GM19324 (cell line): ENCODE measurements at regions not wholly inside any gene's neighbourhood (a gene's known extent, or its start where the extent isn't known, plus 50 kb on each side); places are given as distances from the start of the nearest gene placed in this dataset.
A peak's percentile ranks its signal among the peaks of the same experiment; 100 is the strongest.

Experiments used
- ATAC-seq: cut with Tn5 transposase; IDR thresholded peaks from one replicate; pipeline ENCODE4 v1.9.1; 2021; ENCODE audit warnings: mild to moderate bottlenecking, moderate library complexity; ENCODE audit not compliant: unreplicated experiment, low FRiP score

DNA sequence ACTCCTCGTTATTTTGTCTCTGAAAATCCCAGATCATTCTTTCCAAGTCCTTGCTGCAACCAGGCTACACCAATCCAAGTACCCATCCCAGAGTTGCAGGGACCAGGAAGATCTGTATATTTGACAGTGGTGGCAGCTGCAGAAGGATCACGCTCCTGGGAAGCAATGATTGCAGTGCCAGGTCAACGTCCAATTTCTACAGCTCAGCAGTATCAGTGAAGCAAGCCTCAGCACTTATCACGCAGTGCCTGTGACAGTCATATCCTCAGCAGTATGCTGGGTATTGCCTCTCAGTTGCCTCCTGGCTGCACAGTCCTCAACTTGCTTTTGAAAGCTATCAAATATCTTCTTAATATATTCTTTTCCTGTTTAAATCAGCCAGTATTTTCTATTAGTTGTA, 66.7 kb downstream of the BARHL2 start:
- no peak for ATAC-seq

DNA sequence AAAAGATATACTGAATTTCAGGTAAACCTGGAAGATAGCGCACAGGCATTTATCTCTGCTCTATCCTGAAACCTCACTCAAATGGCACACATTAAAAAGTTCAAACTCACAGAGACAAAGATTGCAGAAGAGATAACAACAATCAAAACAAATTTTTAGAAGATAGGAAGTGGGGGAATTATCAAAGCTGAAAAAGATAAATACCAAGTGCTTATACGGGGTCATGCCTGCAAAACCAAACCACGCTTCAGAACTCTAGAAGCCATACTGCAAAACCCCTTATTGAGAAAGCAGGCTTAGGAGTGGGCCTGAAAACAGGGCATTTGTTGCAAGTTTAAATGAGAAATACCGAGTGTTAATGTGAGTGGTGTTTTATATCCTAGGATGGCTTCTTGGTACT, 76.8 kb downstream of the BARHL2 start:
- no peak for ATAC-seq

DNA sequence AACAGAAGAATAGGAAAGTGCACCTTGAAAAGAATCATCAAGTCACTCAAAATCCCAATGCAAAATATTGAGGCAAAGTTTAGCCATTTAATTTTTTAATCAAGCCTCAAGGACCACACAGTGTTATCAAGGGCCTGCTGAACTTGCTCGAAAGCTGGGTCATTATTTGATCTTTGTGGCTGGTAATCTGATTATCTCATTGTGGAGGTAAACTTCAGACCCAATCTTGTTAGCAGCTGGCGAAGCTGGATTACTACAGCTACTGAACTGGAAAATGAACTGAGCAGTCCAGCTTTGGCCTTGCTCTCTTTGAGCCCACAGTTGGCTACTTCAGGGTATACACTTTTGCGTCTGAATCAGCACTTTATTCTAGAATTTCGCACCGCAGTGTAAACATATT, 94.4 kb downstream of the BARHL2 start:
- ATAC-seq: no peak

DNA sequence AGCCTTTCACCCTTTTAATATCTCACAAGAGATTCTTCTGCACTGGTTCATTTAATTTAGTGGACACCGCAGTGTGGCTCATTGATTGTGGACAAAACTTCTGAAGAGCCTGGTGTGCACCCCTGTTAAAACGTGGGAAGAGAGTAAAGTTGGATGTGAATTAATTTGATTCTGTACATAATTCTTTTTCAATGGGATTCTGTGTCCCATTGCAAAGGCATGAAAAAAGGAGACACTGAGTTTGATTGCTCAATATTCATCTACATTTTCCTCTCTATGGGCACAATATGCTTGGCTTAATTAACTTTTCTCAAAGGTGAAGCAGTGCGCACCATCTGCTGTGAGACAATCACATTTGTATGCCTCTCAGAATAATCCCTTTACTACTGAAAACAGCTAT, 95.1 kb downstream of the BARHL2 start:
- ATAC-seq: no peak

DNA sequence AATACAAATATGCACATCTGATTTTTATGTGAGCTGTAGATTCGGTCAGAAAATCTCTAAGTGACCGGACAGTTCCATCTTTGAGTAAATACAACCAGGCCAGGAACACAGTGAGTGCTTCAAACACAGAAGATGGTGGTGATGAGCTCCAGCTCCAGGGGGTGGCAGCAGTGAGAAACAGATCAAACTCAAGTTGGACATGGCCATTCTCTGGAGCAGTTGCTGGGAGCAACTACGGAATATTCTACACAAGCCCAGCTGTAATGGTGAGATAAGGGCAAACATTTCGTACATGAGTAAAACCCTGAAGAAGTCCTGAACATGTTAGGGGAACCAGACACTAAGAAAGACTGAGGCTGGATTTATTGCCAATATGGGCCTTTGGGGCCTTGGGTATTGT, 100.7 kb downstream of the BARHL2 start:
- ATAC-seq: no peak

DNA sequence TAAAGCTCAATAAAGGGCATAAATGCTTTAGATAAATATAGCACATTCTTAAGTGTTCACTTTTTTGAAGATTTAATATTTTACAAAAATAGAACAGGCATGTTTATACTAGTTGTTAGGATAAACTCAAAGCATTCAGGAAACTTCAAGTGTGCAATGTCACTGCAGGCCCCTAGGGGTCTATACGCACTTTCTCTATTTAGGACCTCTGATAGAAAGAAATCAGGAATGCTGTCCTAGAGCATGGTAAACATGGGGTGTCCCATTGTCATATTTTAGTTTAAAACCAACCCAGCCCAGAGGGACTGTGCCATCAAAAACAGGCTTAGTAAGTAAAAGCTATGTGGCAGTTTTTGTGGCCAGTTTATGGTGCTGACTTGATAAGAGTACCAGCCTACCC, 102.2 kb downstream of the BARHL2 start:
- no peak for ATAC-seq

DNA sequence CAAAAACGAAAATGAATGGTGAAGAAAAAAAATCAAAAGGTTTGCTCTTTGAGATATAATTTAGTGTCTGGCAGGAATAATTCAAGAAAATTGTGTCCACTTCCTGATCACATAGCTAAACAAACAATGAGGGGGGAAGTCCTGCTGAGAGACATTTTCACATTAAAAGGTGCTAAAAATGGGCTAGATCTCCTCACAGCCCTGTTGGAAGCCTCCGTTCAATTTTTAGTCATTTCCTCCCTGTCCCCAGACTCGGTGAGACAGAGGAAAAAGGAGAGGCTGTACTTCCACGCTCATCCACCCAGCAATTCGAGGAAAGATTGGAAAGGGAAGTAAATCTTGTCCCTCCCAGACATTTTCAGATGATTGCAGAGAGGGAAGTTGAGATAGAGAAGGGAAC, 103.7 kb downstream of the BARHL2 start:
- ATAC-seq: no peak

DNA sequence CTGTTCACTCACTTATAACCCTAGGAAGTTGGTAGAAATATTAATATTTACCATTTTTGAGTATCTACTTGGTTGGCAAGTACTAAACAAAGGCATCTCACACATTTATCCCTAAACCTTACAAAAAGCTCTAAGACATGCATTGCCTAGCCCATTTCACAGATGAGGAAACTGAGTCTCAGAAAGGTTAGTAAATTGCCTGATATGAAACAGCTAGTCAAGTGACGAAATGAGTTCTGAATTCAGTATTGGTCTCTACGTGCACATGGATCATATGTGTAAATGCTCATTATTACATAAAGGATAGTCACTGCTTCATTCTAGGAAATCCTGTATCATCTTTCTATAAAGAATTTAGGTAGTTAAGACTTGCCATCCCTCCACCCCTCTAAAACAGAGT, 105.1 kb downstream of the BARHL2 start:
- no peak for ATAC-seq

DNA sequence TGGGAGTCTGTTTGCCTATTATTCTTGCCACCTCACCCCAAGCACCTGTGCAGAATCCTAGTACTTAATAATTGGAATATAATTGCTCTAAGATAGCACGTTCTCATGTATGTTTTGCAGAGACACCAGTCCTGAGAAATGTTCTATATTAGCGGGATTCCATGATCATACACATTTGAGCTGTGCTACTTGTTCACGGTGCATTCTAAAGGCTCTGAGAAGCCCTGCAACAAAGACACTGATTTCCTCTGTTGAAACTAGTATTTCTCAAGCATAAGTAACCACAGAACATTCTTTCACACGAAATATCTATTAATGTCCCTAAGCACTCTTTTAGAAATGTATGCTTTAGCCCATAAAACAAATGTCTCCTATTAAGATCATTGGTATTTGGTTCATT, 109.4 kb downstream of the BARHL2 start:
- ATAC-seq: no peak

DNA sequence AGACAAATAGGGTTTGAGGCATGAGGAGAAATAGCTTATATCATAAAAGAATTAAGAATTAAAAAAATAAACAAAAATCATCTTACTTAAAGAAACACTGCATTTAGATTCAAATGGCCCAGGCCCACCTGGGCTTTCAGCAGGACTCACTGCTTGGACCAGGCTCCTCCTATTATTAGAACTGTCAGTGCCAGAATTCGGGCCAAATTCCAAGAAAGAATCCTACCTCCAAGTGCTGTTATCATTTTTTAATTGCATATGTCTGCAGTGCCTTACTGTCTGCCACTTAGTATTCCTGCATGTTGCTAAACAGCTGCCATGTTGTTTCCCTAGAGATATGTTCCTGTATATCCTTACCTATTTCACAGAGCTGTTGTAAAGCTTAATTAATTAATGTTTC, 112.0 kb downstream of the BARHL2 start:
- no peak for ATAC-seq

DNA sequence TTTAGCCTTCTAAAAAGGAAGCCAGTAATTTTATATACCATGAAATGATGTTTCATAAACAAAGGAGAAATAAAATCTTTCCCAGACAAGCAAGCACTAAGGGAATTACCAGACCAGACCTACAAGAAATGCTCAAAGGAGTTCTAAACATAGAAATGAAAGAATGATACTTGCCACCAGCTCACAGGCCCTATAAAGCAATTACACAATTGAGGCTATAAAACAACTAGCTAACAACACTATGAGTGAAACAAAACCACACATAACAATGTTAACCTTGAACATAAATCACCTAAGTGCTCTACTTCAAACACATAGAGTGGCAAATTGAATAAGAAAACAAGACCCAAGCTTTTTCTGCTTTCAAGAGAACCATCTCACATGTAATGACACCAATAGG, 123.8 kb downstream of the BARHL2 start:
- ATAC-seq: no peak

DNA sequence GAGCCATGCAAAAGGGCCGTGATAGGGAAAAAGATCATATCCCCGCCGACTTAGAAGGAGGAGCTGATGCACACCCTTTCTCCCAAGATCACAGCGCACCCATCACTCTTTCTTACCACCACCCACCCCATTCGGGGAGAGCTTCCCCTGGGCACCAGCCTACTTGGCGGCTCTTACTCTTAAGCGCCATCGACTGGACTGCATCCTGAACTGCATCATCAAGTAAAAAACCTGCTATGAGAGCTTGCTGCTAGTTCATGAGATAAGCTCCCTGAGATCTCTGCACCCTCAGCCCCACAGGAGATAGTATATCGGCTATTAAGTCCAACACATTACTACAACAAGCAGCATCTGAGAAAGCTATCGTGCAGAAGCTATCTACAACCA, 125.1 kb downstream of the BARHL2 start:
- ATAC-seq: no peak

DNA sequence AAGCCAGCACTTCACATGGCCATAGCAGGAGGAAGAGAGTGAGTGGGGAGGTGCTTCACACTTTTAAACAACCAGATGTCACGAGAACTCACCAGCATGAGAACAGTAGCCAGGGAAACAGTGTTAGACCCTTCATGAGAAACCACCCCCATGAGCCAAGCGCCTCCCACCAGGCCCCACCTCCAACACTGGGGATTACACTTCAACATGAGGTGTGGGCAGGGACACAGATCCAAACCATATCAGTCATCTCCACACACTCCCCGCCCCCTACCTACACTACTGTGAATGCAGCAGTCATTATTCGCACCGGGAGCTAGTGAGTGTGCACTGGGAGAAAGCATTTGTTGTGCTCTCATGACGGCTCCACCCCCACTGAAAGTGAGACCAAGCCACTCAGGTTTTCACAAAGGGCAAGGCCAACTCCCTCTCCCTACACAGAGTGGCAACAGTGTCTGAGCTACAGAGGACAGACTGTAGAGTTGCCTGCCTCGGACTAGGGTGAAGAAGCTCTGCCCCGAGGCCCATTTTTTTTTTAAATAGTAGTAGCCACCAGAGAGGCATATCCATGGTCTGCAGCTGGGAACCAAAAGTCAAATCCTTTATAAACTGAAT, 125.6 kb downstream of the BARHL2 start:
- ATAC-seq: peak; percentile 48

DNA sequence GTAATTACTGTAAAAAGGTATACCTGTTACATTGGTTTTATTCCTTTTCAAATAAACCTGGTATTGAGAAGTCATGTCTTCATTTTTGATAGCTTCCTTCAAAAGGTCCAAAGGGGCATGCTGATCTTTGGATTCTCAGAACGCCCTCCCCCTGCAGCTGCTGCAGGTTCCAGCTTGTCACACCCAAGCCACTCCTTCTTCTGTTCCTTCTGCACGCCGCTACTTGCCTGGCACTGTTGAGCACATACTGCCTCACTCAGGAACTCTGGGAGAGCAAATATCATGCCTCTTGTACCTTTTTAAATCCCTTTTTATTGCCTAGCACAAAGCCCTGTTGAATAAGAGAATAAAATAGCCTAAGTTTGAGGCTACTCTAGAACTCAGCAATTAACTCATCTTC, 136.9 kb downstream of the BARHL2 start:
- no peak for ATAC-seq

DNA sequence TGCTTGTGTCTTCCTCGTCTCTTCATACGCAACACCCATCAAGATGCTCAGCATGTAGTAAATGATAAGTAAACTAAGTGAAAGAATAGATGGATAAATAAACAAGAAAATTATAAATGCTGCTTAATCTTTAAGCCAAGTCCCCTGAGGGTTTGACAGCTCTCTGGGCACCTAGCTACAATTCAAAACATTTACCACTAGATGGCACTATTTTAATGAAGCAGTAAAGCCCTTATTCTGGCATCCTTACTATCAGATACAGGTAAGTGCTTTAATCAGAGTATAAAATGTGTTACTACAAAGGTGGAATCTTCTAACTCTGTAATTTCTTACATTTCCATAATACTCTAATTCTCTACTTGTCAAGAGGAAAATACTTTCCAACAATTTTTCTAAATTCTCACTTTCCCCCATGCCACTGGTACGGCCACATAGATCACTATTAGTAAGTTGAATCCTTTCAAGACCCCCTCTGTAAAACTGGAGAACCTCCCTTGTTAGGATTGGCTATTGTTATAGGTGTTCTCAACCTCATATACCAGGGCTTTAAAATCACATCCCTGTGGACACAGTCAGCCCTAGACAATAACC, 137.8 kb downstream of the BARHL2 start:
- ATAC-seq: peak; percentile 53

DNA sequence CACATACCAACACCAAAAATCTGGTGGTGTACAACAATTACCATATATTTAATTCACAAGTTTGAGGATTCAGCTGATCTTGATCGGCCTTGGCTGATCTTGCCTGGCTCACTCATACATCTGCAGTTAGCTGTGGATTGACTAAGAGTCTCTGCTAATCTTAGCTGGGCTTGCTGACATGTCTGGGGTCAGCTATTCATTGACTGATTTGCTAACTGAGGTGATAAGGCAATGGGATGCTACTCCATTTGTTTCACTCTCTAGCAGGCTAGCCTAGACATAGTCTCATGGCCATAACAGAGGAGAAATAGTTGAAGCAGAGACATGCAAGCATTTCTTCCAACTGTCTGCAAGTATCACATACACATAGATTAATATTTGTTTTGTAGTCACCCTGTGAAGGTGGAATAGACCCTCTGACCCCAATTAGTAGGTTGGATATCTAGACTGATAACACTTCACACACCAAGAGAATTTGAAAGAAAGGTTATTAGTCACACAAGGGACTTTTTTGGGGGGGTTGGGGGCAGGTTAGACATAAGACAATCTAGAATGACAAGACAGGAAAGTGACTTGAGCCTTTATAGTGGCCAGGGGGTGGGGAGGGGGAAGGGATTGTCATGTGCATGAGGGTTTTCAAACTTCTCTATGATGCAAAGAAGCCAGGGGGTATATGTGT, 142.3 kb downstream of the BARHL2 start:
- no peak for ATAC-seq

DNA sequence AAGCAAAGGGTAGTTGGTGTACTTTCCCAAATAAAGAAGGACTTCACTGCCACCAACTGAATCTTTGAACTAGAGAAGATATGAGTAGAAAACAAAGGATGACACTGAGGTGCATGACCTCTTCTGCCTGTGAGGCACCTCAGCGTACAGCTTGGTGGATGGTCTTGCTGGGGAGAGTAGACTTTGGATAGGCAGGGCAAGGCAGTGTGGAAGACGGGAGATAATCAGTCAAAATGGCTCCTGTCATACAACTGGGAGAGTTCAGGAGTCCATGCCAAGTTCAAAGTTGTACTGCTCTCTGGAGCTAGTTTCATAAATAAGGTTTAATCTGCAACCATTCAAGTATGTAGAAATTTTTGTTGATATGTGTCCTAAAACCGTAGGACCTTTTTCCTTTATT, 143.4 kb downstream of the BARHL2 start:
- no peak for ATAC-seq

DNA sequence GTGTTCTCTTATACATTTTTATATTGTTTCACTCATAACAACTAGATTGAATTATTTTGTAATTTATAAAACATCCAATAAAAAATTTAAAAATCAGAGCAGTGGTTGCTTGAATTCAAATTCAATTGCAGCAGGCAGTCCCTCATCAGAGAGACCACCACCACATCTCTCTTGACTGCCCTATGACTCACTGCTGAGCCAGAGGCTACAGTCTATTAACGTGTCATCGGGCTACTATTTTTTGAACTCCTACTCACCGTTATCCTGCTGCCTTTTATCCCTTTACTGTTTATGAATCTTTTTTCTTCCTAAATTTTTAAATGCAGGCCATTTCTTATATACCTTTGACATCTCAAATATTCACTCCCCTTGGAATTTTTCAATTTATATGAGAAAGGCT, 144.7 kb downstream of the BARHL2 start:
- no peak for ATAC-seq

DNA sequence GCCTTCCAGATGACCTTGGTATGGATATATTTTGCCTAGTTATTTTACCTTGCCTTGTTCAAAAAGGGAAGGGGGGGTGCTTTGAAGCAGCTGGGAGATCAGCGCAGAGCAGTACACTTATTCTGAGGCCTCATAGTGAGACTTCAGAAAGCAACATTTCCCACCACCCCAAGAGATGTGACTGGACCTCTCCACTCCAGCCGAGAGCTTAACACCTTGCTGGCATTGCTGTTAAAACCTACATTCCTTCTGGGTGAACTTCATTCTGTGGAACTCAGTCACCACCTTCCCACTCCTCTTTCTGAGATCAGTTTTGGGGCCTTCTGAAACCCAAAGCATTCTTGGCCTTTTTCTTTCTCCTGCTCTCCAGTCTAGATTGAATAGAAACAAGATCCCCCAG, 148.7 kb downstream of the BARHL2 start:
- ATAC-seq: no peak

DNA sequence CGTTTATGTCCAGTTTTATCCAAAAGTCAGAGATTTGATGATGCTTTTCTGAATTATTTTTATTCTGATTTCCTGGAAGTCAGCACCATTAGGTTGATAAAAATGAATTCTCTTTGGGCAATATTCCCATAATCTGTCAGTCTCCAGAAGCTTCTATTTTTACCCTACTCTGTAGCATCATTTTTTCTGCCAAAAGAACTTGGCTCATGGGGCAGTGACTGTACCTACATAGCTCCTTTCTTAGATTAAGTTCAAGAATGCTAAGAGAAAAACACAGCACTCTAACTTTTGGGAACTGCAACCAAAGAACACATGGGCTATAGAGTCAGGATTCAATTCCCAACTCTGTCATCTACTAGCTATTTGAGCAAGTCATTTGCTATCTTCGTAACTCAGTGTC, 152.9 kb downstream of the BARHL2 start:
- ATAC-seq: no peak

DNA sequence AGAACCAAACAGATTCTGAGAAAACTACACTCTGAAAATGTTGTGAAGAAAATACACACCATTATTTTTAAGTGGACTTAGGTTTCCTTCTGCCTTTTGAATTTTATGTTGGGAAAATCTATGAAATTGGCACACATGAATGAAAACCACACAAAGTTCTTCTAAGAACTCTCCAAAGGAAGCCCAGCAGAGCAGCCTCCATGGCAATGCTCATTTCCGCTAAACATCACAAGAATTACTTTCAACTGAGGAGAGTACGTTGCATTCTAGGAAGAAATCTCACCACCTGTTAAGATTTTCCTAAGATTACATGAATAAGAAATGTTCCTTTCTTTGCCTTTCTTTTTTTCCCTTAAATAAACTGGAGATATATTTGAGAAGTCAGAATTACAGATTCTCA, 154.2 kb downstream of the BARHL2 start:
- no peak for ATAC-seq

DNA sequence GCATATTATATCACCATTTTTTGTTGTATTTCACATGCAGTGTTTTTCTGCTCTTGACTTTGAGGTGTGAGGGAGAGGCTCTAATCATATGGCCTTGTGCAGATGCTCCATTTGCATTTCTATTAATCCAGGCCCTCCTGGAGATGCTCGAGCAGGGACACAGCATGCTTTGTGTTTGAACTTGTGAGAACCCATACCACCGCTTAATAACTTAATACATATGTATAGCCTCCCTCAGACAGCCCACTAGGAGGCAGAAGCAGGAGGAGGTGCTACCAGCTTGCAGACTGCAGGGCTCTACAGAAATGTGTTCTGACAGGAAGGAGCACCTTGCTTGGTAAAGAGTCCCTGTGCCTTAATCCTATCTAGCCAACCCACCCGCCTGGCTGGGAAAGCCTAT, 155.2 kb downstream of the BARHL2 start:
- ATAC-seq: no peak
